ENCODE measurements at regions not wholly inside any gene's neighbourhood (a gene's known extent, or its start where the extent isn't known, plus 50 kb on each side); places are given as distances from the start of the nearest gene placed in this dataset.

- H3K79me2 ChIP-seq (replicated peaks; ENCODE audit: insufficient read depth, low read length), result no peaks in the 10 kb centered on the region
- no peaks in the 10 kb centered on the region for H3F3A ChIP-seq (ENCODE audit: insufficient read depth, low read length, poor library complexity, severe bottlenecking)
- H4K20me1 ChIP-seq (ENCODE audit: insufficient read depth), result no peaks in the 10 kb centered on the region
- no peak overlapping the region for H3K27ac ChIP-seq (ENCODE audit: low read length)
- no peaks in the 10 kb centered on the region for H3K36me3 ChIP-seq (ENCODE audit: insufficient read depth, low read length)
- H3K9me3 ChIP-seq (ENCODE audit: low read length), result no peaks in the 10 kb centered on the region
- no peaks in the 10 kb centered on the region for H3K9me2 ChIP-seq (ENCODE audit: insufficient read depth, low read length)
- no peak overlapping the region for H3K4me2 ChIP-seq (ENCODE audit: low read length)
- no peak overlapping the region for H3K9ac ChIP-seq (ENCODE audit: low read length)
- no peak overlapping the region for H2AFZ ChIP-seq (ENCODE audit: low read depth, low read length)
- H3K4me3 ChIP-seq (ENCODE audit: low read length), result peak overlapping the region; percentile 13
- H3K27me3 ChIP-seq (ENCODE audit: insufficient read depth, low read depth, low read length), result no peaks in the 10 kb centered on the region
- TF ChIP-seq SMC3 (conservative IDR thresholded peaks at IDR 0.05; ENCODE audit: poor library complexity) (no peak), MXI1 (conservative IDR thresholded peaks at IDR 0.05; ENCODE audit: poor library complexity, severe bottlenecking) (no peak), EZH2 (IDR thresholded peaks at IDR 0.05; ENCODE audit: borderline replicate concordance, insufficient read depth, low read length, poor library complexity, severe bottlenecking) (no peak), RAD21 (conservative IDR thresholded peaks at IDR 0.05) (no peak), EP300 (conservative IDR thresholded peaks at IDR 0.05; ENCODE audit: poor library complexity, severe bottlenecking) (no peak), CTCF (IDR thresholded peaks at IDR 0.05; ENCODE audit: poor library complexity, severe bottlenecking) (no peak), TAF1 (IDR thresholded peaks at IDR 0.05; ENCODE audit: low read depth) (no peak), POLR2AphosphoS5 (IDR thresholded peaks at IDR 0.05) (no peak)
- TF ChIP-seq, protein P1, sequence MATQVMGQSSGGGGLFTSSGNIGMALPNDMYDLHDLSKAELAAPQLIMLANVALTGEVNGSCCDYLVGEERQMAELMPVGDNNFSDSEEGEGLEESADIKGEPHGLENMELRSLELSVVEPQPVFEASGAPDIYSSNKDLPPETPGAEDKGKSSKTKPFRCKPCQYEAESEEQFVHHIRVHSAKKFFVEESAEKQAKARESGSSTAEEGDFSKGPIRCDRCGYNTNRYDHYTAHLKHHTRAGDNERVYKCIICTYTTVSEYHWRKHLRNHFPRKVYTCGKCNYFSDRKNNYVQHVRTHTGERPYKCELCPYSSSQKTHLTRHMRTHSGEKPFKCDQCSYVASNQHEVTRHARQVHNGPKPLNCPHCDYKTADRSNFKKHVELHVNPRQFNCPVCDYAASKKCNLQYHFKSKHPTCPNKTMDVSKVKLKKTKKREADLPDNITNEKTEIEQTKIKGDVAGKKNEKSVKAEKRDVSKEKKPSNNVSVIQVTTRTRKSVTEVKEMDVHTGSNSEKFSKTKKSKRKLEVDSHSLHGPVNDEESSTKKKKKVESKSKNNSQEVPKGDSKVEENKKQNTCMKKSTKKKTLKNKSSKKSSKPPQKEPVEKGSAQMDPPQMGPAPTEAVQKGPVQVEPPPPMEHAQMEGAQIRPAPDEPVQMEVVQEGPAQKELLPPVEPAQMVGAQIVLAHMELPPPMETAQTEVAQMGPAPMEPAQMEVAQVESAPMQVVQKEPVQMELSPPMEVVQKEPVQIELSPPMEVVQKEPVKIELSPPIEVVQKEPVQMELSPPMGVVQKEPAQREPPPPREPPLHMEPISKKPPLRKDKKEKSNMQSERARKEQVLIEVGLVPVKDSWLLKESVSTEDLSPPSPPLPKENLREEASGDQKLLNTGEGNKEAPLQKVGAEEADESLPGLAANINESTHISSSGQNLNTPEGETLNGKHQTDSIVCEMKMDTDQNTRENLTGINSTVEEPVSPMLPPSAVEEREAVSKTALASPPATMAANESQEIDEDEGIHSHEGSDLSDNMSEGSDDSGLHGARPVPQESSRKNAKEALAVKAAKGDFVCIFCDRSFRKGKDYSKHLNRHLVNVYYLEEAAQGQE (IDR thresholded peaks at IDR 0.05; ENCODE audit: borderline replicate concordance), result no peak
These were observed 335.2 kb downstream of the NUP35 start for GRCh38 chr2:183459466-183459865.

DNA sequence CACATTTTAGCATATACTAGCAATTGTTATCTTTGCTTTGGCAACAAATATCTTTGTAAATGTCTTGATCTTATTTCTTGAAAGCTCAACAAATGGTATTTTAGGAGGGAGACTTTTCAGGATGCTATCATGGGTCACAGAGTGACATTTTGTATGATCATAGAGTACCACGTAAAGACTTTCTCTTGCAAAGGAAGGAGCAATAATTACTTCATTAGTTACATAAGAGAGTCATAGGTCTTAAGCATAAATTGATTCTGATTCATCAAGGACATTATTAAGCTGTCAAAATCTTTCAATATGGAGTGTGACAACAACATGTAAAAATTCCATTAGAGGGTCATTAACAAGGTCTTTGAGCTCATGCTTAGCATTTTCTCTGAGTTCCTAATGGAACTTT is 339.6 kb downstream of the NUP35 start:
- Histone ChIP-seq H3K4me3 (ENCODE audit: low read length) (no peak overlapping the region), H3K36me3 (ENCODE audit: insufficient read depth, low read length) (no peaks in the 10 kb centered on the region), H3K4me2 (ENCODE audit: low read length) (no peak overlapping the region)

More for the DNA sequence above, 339.6 kb downstream of the NUP35 start:
- Histone ChIP-seq H3K9ac (ENCODE audit: low read length) (no peak overlapping the region), H3K9me2 (ENCODE audit: insufficient read depth, low read length) (no peaks in the 10 kb centered on the region), H3K27me3 (ENCODE audit: insufficient read depth, low read depth, low read length) (no peaks in the 10 kb centered on the region), H3K9me3 (ENCODE audit: low read length) (no peaks in the 10 kb centered on the region), H4K20me1 (ENCODE audit: insufficient read depth) (no peaks in the 10 kb centered on the region), H3K27ac (ENCODE audit: low read length) (no peak overlapping the region), H2AFZ (ENCODE audit: low read depth, low read length) (no peak overlapping the region), H3F3A (ENCODE audit: insufficient read depth, low read length, poor library complexity, severe bottlenecking) (no peaks in the 10 kb centered on the region), H3K79me2 (replicated peaks; ENCODE audit: insufficient read depth, low read length) (no peaks in the 10 kb centered on the region)
- TF ChIP-seq MXI1 (conservative IDR thresholded peaks at IDR 0.05; ENCODE audit: poor library complexity, severe bottlenecking) (no peak), TAF1 (IDR thresholded peaks at IDR 0.05; ENCODE audit: low read depth) (no peak), RAD21 (conservative IDR thresholded peaks at IDR 0.05) (no peak), SMC3 (conservative IDR thresholded peaks at IDR 0.05; ENCODE audit: poor library complexity) (no peak)
